Kidney (tissue), 13 donors: ENCODE measurements at regions not wholly inside any gene's neighbourhood (a gene's known extent, or its start where the extent isn't known, plus 50 kb on each side); places are given as distances from the start of the nearest gene placed in this dataset.

Experiments
- DNase-seq, 5 donors: peaks; one replicate each; pipeline ENCODE4 v3.0.0-alpha.2; 2013 to 2020
- FAIRE-seq: peaks from 2 replicates; lab custom pipeline; 2012; peaks lifted over from hg19 to GRCh38; lab: Jason Lieb, UNC
- H3K27ac ChIP-seq, 2 donors: one replicate each; pipeline ENCODE4 v1.7.0; 2013; ENCODE audit warnings: low read depth in 2 of 2, low read length in 2 of 2, inconsistent platforms in 1 of 2
- H3K27me3 ChIP-seq: one replicate; pipeline ENCODE4 v1.7.1; 2013; ENCODE audit warnings: low read length, inconsistent platforms; ENCODE audit not compliant: control insufficient read depth, insufficient read depth
- H3K36me3 ChIP-seq, 3 donors: one replicate each; pipeline versions ENCODE4 v1.7.0 to v1.7.1; 2013; ENCODE audit warnings: low read length in 3 of 3, control low read depth in 1 of 3, inconsistent platforms in 1 of 3; ENCODE audit not compliant: insufficient read depth in 3 of 3, control insufficient read depth in 2 of 3
- H3K4me1 ChIP-seq, 3 donors: one replicate each; pipeline versions ENCODE4 v1.7.0 to v1.7.1; 2013; ENCODE audit warnings: low read length in 3 of 3, inconsistent platforms in 1 of 3, low read depth in 1 of 3; ENCODE audit not compliant: control insufficient read depth in 2 of 3, insufficient read depth in 2 of 3
- H3K4me3 ChIP-seq, 3 donors: one replicate each; pipeline versions ENCODE4 v1.7.0 to v1.8.1; 2013; ENCODE audit warnings: low read length in 3 of 3, control low read depth in 1 of 3, inconsistent platforms in 1 of 3
- H3K9ac ChIP-seq, 3 donors: one replicate each; pipeline versions ENCODE4 v1.7.0 to v1.7.1; 2013; ENCODE audit warnings: low read length in 3 of 3, control low read depth in 1 of 3, inconsistent platforms in 1 of 3
- H3K9me3 ChIP-seq, 3 donors: one replicate each; pipeline versions ENCODE4 v1.7.0 to v1.7.1; 2013; ENCODE audit warnings: low read length in 3 of 3, control low read depth in 1 of 3, inconsistent platforms in 1 of 3; ENCODE audit not compliant: control insufficient read depth in 2 of 3, insufficient read depth in 1 of 3
- CTCF ChIP-seq: IDR thresholded peaks from 3 replicates; pipeline ENCODE4 v1.5.1; 2012; ENCODE audit warnings: mild to moderate bottlenecking, moderate library complexity, borderline replicate concordance; ENCODE audit not compliant: insufficient read depth; ENCODE audit errors: extremely low read depth
- intact Hi-C: fragments of 100-400 bp; cut with DNase I; formaldehyde crosslinking; loops from one replicate; pipeline ENCODE4 v1.11.1; 2022
- donor health status: control.
- donor health status: control.
- donor health status: control.
- donor health status: control.
- donor health status: control.
- donor health status: DM: yes; HTN: yes; CAD: no.
- donor health status: Normal renal cell carcinoma (clear cell type).

DNA sequence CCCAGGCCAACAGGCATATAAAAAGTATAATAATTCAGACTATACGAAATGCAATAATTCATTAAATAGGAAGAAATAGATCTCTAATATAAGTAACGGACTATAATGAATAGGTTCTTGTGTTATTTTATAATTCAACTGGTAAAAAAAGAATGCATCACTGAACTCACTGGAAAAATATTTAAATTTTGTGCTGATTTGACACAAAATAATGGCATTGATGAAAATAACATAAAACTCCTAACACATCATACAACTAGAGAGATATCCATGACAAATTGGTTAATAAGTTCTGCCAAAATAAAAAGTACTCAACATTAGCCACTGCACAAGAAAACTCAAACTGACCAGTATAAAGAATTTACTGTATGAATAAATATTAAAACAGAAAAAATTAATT lies 57.1 kb upstream of the RAB4A start:
- no peaks in the 10 kb centered on the region for H3K4me1 ChIP-seq
- no peaks in the 10 kb centered on the region for H3K36me3 ChIP-seq
- H3K27me3 ChIP-seq: no peaks in the 10 kb centered on the region
- intact Hi-C loops: no loop called here
- no peak for TF ChIP-seq CTCF
- no peak overlapping the region for H3K9ac ChIP-seq
- no peaks in the 10 kb centered on the region for H3K9me3 ChIP-seq
- FAIRE-seq (no peak), DNase-seq (no peak)
- no peak overlapping the region for H3K27ac ChIP-seq
- no peak overlapping the region for H3K4me3 ChIP-seq

DNA sequence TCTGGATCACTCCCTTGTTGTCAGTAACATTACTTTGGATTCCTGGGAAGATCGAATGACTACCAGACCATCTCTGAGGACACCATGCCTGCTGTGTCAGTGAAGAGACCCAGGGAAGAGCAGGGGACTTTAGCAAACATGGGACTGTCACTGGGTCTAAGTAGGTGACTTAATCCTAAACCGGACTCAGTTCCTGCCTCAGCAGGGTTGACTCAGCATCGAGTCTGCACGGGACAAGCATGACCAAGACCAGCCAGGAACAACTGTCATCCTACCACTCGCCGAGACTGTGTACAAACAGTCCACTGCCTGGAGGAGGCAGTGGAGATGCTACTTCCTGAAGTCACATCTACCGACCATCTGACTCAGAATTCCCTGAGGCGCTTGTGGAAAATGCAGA lies 53.2 kb upstream of the RAB4A start:
- intact Hi-C loops: no loop called here
- TF ChIP-seq CTCF: no peak
- no peak for FAIRE-seq

DNA sequence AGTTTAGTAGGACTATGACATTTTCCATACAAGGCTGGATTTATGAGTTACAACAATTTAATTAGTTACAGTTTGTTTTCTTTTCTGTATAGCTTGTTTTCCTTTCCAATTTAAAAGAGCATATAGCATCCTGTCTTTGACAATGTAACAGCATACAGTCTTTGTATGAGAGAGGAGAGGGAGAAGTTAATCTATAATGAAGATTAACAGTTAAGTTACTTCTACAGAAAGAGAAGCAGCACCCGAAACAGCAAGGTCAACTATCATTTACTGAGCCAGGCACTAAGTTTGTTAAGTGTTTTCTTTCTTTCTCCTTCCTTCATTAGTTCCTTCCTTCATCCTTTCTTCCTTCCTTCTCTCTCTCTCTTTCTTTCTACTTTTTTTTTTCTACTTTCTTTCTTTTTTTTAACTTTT lies 52.3 kb upstream of the RAB4A start:
- Histone ChIP-seq H3K9ac (no peak overlapping the region), H3K36me3 (no peaks in the 10 kb centered on the region), H3K9me3 (peaks cover 0 to 3% (median 0%) of the 10 kb centered on the region in 3 donors), H3K27me3 (no peaks in the 10 kb centered on the region), H3K4me1 (peaks cover 0 to 5% (median 2%) of the 10 kb centered on the region in 3 donors), H3K4me3 (no peak overlapping the region), H3K27ac (no peak overlapping the region)
- DNase-seq: peak in 2 of 5 donors; percentile 47 to 52
- TF ChIP-seq CTCF: no peak
- FAIRE-seq: no peak
- intact Hi-C loops: no loop called here

More for the DNA sequence above, 53.2 kb upstream of the RAB4A start:
- H3K9ac ChIP-seq: no peak overlapping the region
- H3K4me3 ChIP-seq: no peak overlapping the region
- peaks cover 0 to 3% (median 0%) of the 10 kb centered on the region in 3 donors for H3K9me3 ChIP-seq
- H3K36me3 ChIP-seq: no peaks in the 10 kb centered on the region
- DNase-seq: no peak
- H3K27ac ChIP-seq: no peak overlapping the region
- H3K27me3 ChIP-seq: no peaks in the 10 kb centered on the region
- H3K4me1 ChIP-seq: peaks cover 0 to 5% (median 2%) of the 10 kb centered on the region in 3 donors
